ENCODE measurements at regions not wholly inside any gene's neighbourhood (a gene's known extent, or its start where the extent isn't known, plus 50 kb on each side); places are given as distances from the start of the nearest gene placed in this dataset.

DNA sequence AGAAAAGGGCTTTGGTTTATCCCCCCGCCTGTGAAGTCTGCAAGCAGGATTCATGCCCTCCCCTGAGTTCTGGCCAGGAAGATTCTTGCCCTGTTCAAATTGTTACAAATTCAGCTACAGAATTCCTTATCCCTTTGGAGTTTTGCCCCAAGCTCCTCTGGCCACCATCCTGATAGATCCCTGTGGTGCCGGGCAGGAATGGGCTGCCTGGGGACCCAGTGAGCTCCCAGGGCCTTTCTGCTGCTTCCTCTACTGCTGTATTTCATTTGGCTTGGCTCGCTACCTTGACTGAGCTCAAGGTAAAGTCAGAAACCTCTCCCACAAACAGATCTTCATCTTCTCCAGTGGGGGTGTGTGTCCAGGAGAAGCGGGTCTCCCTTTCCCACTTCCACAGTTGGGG lies 194.6 kb upstream of the NBEA start:
- Histone ChIP-seq H3K4me3 (no peak overlapping the region), H3K4me1 (peaks cover 0 to 13% (median 0%) of the 10 kb centered on the region in 6 donors), H3K36me3 (no peaks in the 10 kb centered on the region), H3K27me3 (replicated peaks in 1 of 7) (peaks cover 0 to 8% (median 0%) of the 10 kb centered on the region in 7 donors), H3K27ac (peak overlapping the region in 4 of 8 donors; percentile 22 to 54 (median 36)), H3K9me3 (peaks cover 0 to 24% (median 9%) of the 10 kb centered on the region in 8 donors)
- TF ChIP-seq CTCF (IDR thresholded peaks at IDR 0.05 in 8 of 11, conservative IDR thresholded peaks at IDR 0.05 in 3 of 11) (no peak), POLR2A (IDR thresholded peaks at IDR 0.05) (no peak), POLR2AphosphoS5 (IDR thresholded peaks at IDR 0.05) (no peak)
- DNase-seq: no peak
- intact Hi-C loops (cut with DNase I; ENCODE audit: low total_unique reads): no loop called here
- 72 to 89% (median 85%) methylated on average over 4 of the region's 4 CpGs for WGBS, 5 donors

GRCh38 chr13:34748073-34748472 lies 194.0 kb upstream of the NBEA start:
- TF ChIP-seq POLR2AphosphoS5 (IDR thresholded peaks at IDR 0.05) (peak in 1 of 3 donors; percentile 62), POLR2A (IDR thresholded peaks at IDR 0.05) (no peak)
- Histone ChIP-seq H3K4me1 (peaks cover 0 to 13% (median 0%) of the 10 kb centered on the region in 6 donors), H3K36me3 (no peaks in the 10 kb centered on the region), H3K4me3 (no peak overlapping the region), H3K27me3 (replicated peaks in 1 of 7) (peaks cover 0 to 8% (median 0%) of the 10 kb centered on the region in 7 donors), H3K9me3 (peaks cover 0 to 24% (median 9%) of the 10 kb centered on the region in 8 donors), H3K27ac (peak overlapping the region in 4 of 8 donors; percentile 8 to 54 (median 32))
- WGBS, 5 donors: 24 to 52% (median 45%) methylated on average over 5 of the region's 5 CpGs
- intact Hi-C loops (cut with DNase I; ENCODE audit: low total_unique reads): no loop called here
- no peak for DNase-seq

GRCh38 chr13:34748596-34748995 lies 193.5 kb upstream of the NBEA start:
- WGBS, 5 donors: 62 to 95% (median 83%) methylated on average over 1 of the region's 1 CpG
- peaks cover 0 to 28% (median 9%) of the 10 kb centered on the region in 8 donors for H3K9me3 ChIP-seq
- H3K36me3 ChIP-seq: no peaks in the 10 kb centered on the region
- intact Hi-C loops (cut with DNase I; ENCODE audit: low total_unique reads): no loop called here
- peaks cover 0 to 13% (median 0%) of the 10 kb centered on the region in 6 donors for H3K4me1 ChIP-seq
- TF ChIP-seq CTCF (IDR thresholded peaks at IDR 0.05 in 8 of 11, conservative IDR thresholded peaks at IDR 0.05 in 3 of 11): no peak
- TF ChIP-seq POLR2AphosphoS5 (IDR thresholded peaks at IDR 0.05): no peak
- no peak for TF ChIP-seq POLR2A (IDR thresholded peaks at IDR 0.05)
- H3K27ac ChIP-seq: peak overlapping the region in 4 of 8 donors; percentile 8 to 54 (median 32)
- DNase-seq: no peak
- peaks cover 0 to 8% (median 0%) of the 10 kb centered on the region in 7 donors for H3K27me3 ChIP-seq (replicated peaks in 1 of 7)
- H3K4me3 ChIP-seq: no peak overlapping the region

DNA sequence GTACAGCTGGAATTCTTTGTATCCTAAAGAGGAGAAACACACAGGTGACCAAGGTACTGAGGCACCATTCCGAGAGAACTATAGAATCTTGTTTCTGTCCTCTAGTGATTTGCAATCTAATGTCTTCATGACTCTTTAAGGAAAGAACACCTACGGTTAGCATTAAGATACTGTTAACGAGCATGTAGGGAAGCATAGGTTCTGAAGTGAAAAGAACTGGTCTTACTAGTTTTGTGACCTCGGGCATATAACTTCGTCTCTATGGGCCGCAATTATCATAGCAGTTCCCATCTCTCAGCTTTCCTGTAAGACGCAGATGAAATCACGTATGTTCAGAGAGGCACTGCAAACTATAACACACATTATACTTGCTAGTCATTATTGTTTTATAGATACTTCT lies 193.0 kb upstream of the NBEA start:
- 83 to 91% (median 85%) methylated on average over 8 of the region's 8 CpGs for WGBS, 5 donors
- H3K4me1 ChIP-seq: peaks cover 0 to 13% (median 0%) of the 10 kb centered on the region in 6 donors
- intact Hi-C loops (cut with DNase I; ENCODE audit: low total_unique reads): no loop called here
- peaks cover 0 to 8% (median 0%) of the 10 kb centered on the region in 7 donors for H3K27me3 ChIP-seq (replicated peaks in 1 of 7)
- no peak for TF ChIP-seq POLR2A (IDR thresholded peaks at IDR 0.05)
- no peak for TF ChIP-seq POLR2AphosphoS5 (IDR thresholded peaks at IDR 0.05)
- TF ChIP-seq CTCF (IDR thresholded peaks at IDR 0.05 in 8 of 11, conservative IDR thresholded peaks at IDR 0.05 in 3 of 11): no peak
- no peaks in the 10 kb centered on the region for H3K36me3 ChIP-seq
- no peak overlapping the region for H3K4me3 ChIP-seq
- no peak for DNase-seq
- peaks cover 0 to 28% (median 8%) of the 10 kb centered on the region in 8 donors for H3K9me3 ChIP-seq
- H3K27ac ChIP-seq: no peak overlapping the region

Measured in spleen (tissue), 11 donors.